ENCODE measurements at regions not wholly inside any gene's neighbourhood (a gene's known extent, or its start where the extent isn't known, plus 50 kb on each side); places are given as distances from the start of the nearest gene placed in this dataset.

DNA sequence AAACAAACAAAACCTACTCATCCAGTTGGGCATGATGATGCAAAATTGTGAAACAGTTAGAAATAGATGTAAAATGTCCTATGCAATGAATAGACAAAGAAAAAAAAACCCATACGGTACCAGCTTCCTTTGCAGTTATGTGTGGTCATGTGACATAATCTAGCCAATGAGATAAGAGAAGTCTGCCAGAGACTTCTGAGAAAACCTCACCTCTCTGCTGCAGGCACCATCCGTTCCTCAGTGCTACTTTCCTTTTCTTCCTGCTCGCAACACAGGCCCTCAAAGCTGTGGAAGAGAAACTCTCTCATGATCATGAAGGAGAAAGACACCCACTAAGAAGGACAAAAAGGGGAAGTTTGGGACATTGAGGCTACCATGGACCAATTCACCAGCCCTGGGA lies 76.8 kb upstream of the CARD11 start:
- TF ChIP-seq CTCF (IDR thresholded peaks at IDR 0.05) (no peak), POLR2A (IDR thresholded peaks at IDR 0.05) (no peak)
